ENCODE measurements at regions not wholly inside any gene's neighbourhood (a gene's known extent, or its start where the extent isn't known, plus 50 kb on each side); places are given as distances from the start of the nearest gene placed in this dataset.

DNA sequence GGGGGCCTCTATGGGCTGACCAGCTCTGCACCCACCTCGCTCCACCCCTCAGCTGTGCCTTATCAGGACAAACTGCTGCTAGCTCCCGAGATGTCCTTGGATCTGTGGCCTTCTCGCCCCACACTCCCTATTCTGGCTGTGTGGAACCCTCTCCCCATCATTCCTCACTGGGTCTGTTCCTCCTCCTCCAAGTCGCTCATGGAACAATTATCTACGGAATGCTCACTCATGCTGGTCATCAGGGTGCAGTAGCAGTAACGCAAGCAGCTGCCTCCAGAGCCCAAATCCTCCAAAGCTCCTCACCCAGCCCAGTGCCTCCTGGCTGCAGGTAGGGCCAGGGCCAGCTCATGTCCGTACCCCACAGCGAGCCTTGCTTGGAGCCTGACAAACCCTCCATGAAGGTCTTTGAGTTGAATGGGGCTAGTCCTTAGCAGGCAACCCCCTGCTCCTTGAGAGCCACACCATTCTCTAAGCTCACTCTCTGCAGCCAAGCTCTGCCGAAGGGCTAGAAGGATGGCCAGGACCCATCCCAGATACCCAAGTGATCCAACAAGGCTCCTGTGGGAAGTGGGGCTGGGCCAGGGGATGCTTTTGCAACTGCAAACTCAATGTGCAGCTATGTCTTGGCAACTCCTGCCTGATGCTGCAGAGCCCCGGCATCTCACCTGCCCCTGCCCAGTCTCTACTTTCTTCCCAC is 977.8 kb downstream of the TBC1D22A start:
- no peak for DNase-seq

DNA sequence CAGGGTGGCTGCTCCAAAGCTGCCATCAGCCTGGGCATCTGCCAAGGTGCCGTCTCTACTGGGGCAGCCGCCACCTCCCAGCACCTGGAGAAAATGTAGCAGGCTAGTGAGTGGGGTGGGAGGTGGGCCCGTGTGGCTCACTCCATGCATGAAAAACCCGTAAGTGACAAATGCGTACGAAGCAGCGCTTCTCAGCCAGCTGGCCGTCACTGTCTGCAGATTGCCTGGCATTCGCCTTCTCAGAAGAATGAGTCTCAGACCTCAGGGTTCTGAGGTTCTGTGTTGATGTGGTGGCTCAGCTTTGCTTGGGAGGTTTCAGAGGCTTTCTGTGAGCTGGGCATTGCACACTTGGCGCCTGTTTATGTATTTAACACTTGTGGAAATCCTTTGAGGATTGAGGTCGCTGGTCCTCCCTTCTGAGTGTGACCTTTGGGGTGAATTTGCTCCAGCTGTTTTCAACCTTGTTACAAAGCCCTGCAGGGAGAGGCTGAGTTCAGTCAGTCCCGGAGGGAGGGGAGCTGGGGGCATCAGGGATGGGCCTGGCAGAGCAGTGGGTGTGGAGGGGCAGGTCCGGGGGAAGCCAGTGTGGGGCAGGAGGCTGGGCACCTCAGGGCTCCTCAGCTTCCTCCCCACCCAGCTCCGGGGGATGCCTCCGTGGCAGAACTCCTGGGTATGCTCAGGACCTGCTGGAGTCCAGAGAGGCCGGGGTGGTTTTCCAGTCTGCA is 977.0 kb downstream of the TBC1D22A start:
- no peak for DNase-seq

GRCh38 chr22:47738472-47739013 is 976.1 kb downstream of the TBC1D22A start:
- no peak for DNase-seq

DNA sequence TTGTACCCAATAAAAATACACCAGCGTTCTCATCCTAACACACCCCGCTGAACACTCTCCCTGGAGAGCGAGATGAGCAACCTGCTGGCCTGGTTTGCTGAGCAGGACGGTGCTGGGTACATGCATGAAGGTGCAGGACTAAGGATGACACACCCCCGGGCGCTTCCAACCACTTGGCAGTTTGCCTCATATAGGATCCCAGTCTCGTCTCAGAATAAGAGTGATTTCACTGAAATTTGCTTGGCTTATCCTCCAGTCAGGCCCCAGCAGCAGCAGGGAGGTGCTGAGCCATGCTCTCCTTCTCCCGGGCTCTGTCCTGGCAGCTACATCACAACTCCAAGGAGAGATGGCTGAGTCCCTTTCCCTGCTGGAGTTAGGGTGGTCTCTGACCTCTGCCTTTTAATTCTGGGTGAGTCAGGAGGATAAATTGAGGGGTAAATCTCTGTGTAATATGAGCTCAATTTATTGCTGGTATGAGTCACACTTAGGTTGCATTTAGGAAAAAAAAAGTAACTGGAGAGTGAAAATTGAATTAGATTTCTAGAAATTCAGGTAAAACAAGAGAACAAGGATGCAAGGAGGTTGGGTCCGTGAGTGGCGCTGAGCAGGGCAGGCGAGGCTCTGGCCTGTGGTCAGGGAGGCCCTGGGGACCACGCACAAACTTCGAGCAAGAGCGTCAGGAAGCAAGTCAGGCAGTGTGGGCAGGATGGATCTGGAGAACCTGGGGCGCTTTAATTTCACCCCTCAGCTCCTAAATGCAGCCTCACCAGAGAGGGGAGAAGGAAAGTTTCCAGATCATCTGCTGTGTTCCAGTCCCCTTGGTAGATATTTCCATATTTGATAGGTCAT is 974.0 kb downstream of the TBC1D22A start:
- DNase-seq = no peak

- DNase-seq = no peak
Measured at GRCh38 chr22:47734511-47734910, 972.1 kb downstream of the TBC1D22A start.

GRCh38 chr22:47727641-47728040 is 965.2 kb downstream of the TBC1D22A start:
- no peak for DNase-seq

DNA sequence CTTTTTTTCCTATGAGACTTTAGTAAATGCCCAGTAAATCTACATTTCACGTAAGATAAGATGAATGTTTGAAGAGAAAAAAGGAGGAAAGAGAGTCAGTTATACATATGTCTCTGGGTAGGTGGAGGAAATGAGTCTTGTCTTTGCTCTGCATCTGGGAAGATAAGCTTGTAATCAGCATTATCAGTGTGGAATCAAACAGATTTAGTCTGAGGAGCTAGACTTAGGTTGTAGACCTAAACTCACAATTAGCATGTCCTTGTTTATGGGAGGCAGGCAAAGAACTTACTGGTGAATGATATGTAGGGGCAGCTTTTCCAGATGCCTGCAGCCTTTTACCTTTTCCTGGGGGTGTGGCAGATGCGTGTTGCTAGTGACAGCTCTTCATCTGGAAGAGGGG is 962.3 kb downstream of the TBC1D22A start:
- DNase-seq = no peak

DNA sequence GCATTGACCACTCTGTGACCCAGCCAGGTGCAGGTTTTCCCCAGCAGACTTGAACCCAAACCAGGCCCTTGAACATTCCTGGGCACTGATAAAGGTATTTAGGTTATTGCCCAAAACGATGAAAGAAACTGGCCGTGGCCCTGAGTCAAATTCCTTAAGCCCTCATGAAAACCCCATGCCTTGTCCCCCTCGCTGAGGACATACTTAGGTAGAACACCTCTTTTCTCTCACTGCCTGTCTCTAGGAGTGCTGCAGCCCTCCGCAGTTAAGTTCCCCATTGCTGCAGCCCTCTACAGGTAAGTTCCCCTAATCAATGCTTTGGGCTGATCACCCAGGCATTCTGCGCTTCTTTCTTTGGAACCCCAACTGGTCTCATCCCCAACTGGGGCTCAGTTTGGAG is 961.6 kb downstream of the TBC1D22A start:
- no peak for DNase-seq

GRCh38 chr22:47718337-47718736 is 955.9 kb downstream of the TBC1D22A start:
- DNase-seq = no peak

DNA sequence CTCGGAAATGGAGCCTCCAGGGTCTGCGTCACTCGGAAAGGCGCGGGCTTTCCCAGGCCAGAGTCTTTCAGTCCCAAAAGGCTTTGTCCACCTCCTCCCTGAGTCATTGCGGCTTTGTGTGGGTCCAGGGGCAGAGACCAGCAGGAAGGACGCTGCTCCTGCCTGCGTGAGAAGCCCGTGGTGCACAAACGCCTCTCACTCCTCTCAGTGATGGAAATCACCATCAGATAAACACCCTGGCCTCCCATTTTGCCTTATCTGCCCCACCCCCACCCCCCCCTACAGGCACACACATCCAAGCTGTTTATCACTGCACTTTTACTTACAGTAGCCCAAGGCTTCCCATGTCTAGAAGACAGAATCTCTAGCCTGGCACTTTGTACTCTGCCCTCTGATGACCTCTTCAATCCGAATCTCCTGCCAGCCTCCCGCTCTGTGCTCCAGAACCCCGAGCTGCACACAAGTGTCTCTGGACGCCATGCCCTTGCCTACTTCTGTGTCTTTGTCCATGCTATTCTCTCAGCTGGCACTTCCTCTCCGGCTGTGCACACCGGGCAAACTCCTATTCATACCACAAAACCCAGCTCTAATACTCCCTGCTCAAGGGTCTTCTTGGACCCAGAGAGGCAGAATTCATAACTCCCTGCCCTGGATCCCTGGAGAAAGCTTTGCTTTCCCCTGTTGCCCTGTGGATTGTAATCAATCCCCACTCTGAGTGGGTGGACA is 954.6 kb downstream of the TBC1D22A start:
- DNase-seq = no peak

- no peak for DNase-seq
Measured at GRCh38 chr22:47715866-47716578, 953.6 kb downstream of the TBC1D22A start.

DNA sequence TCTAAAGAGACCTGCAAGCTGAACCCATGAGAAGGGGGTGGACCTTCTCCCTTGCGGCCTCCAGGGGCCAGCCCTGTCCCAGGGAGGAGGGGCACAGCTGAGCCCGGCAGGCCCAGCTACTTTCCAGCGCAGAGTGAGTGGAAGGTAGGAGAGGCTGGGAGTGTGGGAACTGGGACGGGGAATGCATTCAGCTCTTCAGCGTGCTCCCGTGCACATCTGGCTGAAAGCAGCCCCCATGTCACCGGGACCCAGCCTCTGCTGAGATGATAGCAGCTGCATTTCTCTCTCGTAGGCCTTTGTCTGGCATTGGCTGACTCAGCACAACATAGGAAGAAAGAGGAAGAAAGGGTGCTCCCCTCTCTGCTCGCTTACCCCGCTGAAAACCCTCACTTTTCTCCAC is 951.5 kb downstream of the TBC1D22A start:
- no peak for DNase-seq

GRCh38 chr22:47710135-47710534 is 947.7 kb downstream of the TBC1D22A start:
- DNase-seq = no peak

GRCh38 chr22:47705350-47705749 is 942.9 kb downstream of the TBC1D22A start:
- no peak for DNase-seq

DNA sequence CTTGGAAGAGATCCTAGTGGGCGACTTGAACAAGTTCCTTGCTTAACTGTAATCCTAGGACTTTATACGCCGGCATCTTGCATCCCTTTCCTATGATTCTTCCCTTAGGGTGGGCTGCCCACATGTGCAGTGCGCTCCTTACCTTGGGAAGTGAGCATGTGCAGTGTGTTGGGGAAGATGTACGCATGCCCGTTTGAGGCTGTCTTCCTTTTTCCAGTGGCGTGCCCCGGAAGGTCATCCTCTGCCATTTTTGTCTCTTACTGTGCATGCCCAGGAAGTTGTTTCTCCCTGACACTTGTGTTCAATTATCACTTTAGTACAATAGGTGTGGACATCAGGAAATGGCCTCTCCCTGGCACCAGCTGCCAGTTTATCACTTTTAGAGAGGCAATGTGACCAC is 936.5 kb downstream of the TBC1D22A start:
- DNase-seq = no peak

DNA sequence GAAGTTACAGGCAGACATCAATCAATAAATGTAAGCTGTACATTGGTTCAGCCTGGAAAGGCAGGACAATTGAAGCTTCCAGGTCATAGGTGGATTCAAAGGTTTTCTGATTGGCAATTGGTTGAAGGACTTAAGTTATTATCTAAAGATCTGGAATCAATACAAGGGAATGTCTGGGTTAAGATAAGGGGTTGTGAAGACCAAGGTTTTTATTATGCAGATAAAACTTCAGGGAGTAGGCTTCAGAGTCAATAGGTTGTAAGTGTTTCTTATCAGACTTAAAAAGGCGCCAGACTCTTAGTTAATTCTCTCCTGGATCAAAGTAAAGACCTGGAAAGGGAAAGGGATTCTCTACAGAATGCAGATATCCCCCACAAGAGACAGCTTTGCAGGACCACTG is 935.4 kb downstream of the TBC1D22A start:
- DNase-seq = no peak

DNA sequence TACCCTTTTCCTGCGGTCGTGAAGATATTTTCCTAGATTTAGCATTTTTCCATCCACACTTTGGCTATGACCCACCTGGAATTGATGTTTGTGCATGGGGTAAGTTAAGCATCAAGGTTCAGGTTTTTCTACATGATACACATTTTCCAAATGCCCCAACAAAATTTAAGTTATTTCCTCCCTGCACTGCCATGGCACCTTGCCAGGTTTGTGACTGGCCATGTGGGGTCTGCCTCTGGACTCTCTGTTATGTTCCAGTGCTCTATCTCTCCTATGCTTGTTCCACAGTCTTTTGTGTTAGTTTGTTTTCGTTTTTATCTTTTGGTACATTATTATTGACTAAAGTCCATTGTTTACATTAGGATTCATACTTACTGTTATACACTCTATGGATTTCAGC is 934.3 kb downstream of the TBC1D22A start:
- no peak for DNase-seq

GRCh38 chr22:47695176-47695575 is 932.7 kb downstream of the TBC1D22A start:
- no peak for DNase-seq

DNA sequence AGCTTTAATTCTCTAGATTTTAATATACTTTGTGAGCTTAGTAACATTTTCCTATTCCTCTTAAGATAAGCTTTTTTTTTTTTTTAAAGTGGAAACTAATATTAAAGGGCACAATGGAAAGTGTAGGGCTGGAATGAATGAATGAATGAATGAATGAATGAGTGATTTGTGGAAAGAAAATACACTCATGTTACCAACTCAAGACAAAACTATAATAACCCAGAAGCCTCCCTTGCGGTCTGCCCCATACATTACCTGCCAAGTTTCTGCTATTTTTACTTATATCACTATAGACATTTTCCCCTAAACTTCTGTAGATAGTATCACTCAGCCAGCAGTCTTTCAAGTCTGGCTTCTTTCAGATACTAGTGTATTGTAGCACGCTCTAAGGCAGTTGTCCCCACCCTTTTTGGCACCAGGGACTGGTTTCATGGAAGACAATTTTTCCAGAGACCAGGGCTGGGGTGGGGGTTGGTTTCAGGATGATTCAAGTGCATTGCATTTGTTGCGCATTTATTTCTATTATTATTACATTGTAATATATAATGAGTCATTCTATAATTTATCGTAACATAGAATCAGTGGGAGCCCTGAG is 932.2 kb downstream of the TBC1D22A start:
- DNase-seq = no peak

DNA sequence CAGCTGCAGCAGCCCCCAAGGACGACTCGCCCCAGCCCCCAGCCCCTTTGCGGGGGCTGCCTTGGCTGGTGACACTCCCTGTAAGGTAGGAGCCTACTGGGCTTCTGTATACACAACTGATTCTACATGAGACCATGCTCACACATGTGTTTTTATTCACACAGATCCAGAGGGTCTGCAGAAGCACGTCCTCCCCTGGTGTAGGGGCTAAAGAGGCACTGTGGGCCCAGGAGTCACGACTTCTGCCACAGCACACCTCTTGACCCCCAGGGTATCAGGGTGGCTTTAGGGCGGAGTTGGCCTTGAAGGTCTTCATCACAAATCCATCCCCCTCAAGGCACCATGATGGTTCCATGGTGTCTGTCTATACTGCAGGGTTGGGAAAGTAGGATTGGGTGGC is 931.2 kb downstream of the TBC1D22A start:
- no peak for DNase-seq

- no peak for DNase-seq
Measured at GRCh38 chr22:47692811-47693210, 930.4 kb downstream of the TBC1D22A start.
